ENCODE measurements at regions not wholly inside any gene's neighbourhood (a gene's known extent, or its start where the extent isn't known, plus 50 kb on each side); places are given as distances from the start of the nearest gene placed in this dataset.

- no peak for DNase-seq (ENCODE audit: low read depth in 3 of 3)
These were observed 416.7 kb upstream of the PDE3A start for GRCh38 chr12:19951664-19952063.

- DNase-seq (ENCODE audit: low read depth in 3 of 3) = no peak
These were observed 414.6 kb upstream of the PDE3A start for GRCh38 chr12:19953734-19954133.

- DNase-seq (ENCODE audit: low read depth in 3 of 3) = no peak
These were observed 414.2 kb upstream of the PDE3A start for GRCh38 chr12:19954163-19954562.

- no peak for DNase-seq (ENCODE audit: low read depth in 3 of 3)
These were observed 410.8 kb upstream of the PDE3A start for GRCh38 chr12:19957308-19958125.

- DNase-seq (ENCODE audit: low read depth in 3 of 3) = no peak
These were observed 409.9 kb upstream of the PDE3A start for GRCh38 chr12:19958389-19958788.

- no peak for DNase-seq (ENCODE audit: low read depth in 3 of 3)
These were observed 409.0 kb upstream of the PDE3A start for GRCh38 chr12:19959353-19959752.

GRCh38 chr12:19960527-19960926, 407.8 kb upstream of the PDE3A start:
- no peak for DNase-seq (ENCODE audit: low read depth in 3 of 3)

GRCh38 chr12:19962192-19962591, 406.1 kb upstream of the PDE3A start:
- no peak for DNase-seq (ENCODE audit: low read depth in 3 of 3)

- no peak for DNase-seq (ENCODE audit: low read depth in 3 of 3)
These were observed 404.4 kb upstream of the PDE3A start for GRCh38 chr12:19963972-19964371.

GRCh38 chr12:19964549-19964948, 403.8 kb upstream of the PDE3A start:
- no peak for DNase-seq (ENCODE audit: low read depth in 3 of 3)

- no peak for DNase-seq (ENCODE audit: low read depth in 3 of 3)
These were observed 402.9 kb upstream of the PDE3A start for GRCh38 chr12:19965196-19966038.

- no peak for DNase-seq (ENCODE audit: low read depth in 3 of 3)
These were observed 401.3 kb upstream of the PDE3A start for GRCh38 chr12:19967001-19967400.

- DNase-seq (ENCODE audit: low read depth in 3 of 3) = no peak
These were observed 400.9 kb upstream of the PDE3A start for GRCh38 chr12:19967431-19967830.

- no peak for DNase-seq (ENCODE audit: low read depth in 3 of 3)
These were observed 398.2 kb upstream of the PDE3A start for GRCh38 chr12:19970116-19970515.

GRCh38 chr12:19970821-19971220, 397.5 kb upstream of the PDE3A start:
- DNase-seq (ENCODE audit: low read depth in 3 of 3) = no peak

- DNase-seq (ENCODE audit: low read depth in 3 of 3) = no peak
These were observed 396.7 kb upstream of the PDE3A start for GRCh38 chr12:19971361-19972280.

GRCh38 chr12:19972325-19973288, 395.7 kb upstream of the PDE3A start:
- DNase-seq (ENCODE audit: low read depth in 3 of 3) = no peak

- no peak for DNase-seq (ENCODE audit: low read depth in 3 of 3)
These were observed 390.1 kb upstream of the PDE3A start for GRCh38 chr12:19978193-19978592.

GRCh38 chr12:19979584-19979983, 388.8 kb upstream of the PDE3A start:
- no peak for DNase-seq (ENCODE audit: low read depth in 3 of 3)

- no peak for DNase-seq (ENCODE audit: low read depth in 3 of 3)
These were observed 386.4 kb upstream of the PDE3A start for GRCh38 chr12:19981944-19982343.

- DNase-seq (ENCODE audit: low read depth in 3 of 3) = no peak
These were observed 380.3 kb upstream of the PDE3A start for GRCh38 chr12:19988001-19988400.

All from stimulated activated CD4-positive, alpha-beta T cell treated with anti-CD3 and anti-CD28 coated beads, TNF-alpha, amount 100 ng/mL, for 24 hours (primary cell).